Left renal pelvis (tissue), 4 donors: ENCODE measurements at regions not wholly inside any gene's neighbourhood (a gene's known extent, or its start where the extent isn't known, plus 50 kb on each side); places are given as distances from the start of the nearest gene placed in this dataset.

Experiments used
- DNase-seq, 4 donors: peaks; one replicate each; pipeline ENCODE4 v3.0.0-alpha.2; 2013; ENCODE audit warnings: low read depth in 4 of 4, low spot score in 3 of 4

DNA sequence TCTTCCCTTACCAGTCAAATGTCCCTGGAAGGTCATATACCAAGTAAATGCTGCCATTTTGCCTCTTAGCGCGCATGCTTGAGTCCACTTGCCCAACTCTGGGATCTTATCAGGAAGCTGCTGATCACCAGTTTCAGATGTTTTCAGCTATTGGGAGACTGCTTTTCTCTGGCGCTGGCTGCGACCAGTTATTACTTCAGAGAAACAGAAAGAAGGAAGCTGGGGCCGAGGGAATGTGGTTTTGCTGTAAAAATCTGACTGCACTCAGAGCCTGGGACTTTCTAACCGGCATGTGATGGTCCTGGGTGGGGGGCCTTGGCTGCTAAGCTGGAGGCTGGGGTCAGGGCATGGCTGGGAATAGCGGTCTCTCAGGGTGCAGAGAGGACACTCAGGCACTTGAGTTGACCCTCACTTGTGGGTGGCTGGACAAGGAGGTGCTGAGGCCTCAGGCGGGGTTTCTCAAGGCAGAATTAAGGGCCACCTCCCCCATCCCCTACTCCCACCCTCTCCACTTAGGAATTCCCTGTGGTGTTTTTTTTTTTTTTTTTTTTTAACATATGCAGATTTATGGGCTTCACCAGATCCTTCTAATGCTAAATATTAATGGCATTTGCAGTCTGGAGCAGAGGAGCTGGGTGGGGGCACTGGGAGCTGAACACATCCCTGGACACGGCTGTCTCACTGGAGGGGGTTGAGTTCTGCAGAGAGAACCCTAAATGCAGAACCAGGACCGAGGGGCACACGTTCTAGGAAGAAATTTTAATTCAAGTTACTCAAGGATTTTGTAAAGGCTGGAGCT, 145.8 kb downstream of the CYLD start:
- no peak for DNase-seq

DNA sequence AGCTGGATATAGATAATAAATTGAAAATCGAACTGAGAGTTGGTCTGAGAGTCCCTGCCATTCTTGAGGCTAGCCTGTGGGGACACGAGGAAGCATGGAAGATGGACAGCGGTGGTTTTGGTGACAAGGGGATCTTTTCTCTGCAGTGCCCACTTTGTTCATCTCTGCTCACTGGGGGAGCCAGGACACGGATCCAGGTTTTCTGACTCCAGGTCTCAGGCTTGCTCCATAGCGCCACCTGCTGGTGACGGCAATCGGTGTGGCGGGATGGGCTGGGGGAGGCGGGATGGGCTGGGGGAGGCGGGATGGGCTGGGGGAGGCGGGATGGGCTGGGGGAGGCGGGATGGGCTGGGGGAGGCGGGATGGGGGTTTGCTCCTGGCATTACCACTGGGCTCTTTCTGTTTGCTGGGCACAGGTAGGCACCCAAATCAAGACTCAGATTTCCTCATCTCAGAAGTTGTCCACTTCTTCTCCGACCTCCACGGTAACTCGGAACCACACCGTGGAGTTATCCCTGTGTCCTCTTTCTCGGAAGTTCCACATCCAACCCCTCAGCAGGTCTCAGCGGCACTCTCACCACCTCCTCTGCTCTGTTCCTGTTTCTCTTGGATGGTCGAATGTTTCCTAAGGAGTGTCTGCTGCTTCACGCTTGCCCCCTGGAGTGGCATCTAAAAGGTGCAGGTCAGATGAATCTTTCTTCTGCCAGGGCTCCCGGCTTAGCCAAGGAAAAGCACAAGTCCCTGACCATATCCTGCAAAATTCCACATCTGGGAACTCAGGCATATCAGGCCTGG, 142.4 kb downstream of the CYLD start:
- no peak for DNase-seq

DNA sequence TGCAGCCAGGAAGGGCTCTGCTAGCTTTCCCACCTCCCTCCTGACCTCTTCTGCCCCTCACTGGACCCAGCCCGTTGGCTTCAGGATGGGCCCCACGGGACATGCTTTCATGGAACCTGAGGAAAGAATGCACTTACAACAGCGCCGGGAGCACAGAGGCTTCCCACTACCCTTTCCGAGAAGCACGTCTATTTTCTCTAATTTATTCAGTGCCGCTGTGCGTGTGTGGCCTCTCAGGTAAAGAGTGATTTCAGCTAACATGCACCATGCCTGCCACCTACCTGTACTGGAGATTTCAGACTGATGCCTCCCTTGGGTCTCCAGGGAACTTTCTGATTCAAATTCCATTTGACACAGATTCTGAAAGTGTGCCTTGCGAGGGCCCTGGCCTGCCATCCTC, 140.1 kb downstream of the CYLD start:
- no peak for DNase-seq

DNA sequence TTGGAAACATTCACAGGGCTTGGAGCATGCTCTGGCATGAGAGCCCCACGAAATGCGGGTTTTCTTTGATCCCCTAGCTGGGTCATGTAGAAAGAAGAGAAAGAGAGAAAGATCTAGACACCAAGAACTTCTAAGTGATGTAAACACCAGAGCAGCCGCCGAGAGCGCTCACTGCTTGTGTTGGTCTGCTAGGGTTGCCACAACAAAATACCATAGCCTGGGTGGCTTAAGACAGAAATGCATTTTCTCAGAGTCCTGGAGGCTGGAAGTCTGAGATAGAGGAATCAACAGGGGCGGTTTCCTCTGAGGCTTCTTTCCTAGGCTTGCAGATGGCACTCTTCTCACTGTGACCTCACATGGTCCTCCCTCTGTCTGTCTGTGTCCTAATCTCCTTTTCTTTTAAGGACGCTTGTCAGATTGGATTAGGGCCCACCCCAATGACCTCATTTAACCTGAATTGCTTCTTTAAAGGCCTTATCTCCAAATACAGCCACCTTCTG, 139.5 kb downstream of the CYLD start:
- no peak for DNase-seq

DNA sequence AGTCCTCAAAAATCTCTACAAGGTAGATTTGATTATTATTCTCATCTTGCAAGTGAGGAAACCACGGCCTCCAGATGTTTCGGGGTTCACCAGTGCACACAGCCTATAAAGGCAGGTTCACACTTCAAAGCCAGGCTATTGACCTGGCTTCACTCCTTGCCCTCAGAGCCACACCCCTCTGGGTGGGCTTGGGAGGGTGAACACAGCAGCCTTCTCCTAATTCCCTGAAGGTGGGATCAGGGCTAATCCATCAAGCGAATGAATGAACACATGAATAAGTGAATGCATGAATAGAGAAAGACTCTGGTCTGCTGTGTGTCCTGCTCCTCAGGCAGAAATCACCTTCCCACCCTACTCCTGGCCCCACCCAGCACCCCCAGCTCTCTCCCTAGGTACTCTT, 139.0 kb downstream of the CYLD start:
- DNase-seq: no peak

DNA sequence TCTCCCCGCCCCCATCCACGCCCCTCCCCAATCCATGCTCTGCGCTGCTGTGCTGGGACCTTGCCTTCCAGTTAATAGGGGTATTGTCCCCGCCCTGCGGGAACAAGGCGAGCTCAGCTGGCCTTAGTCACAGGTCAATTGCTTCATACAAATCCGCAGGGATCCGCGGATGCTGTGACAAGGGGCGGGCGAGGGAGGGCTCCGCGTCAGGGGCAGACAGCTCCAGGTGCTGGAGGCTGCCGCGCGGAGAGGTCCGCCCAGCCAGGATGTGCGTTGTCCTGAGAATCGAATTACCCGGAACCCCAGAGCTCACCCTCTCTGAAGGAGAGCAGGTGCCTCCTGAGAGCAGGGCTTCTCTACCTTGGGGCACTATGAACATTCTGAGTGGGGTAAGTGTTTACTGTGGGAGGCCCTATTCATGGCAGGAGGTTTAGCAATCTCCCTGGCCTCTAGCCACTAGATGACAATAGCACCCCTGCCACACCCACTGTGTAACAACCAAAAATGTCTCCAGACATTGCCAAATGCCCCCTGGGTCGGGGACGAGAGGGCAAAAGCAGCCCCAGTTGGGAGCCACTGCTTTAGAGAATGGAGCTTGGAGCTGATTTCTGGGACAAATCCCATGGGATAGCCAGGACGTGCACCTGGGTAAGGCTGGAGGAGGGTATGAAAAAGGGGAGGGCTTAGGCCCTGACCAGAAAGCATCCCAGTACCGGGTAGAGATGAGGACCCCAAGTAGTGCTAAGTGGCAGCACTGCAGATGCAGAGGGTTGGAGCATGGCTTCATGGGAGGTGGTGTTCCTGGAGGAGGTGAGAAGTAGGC, 138.2 kb downstream of the CYLD start:
- DNase-seq: peak in 1 of 4 donors; percentile 22

DNA sequence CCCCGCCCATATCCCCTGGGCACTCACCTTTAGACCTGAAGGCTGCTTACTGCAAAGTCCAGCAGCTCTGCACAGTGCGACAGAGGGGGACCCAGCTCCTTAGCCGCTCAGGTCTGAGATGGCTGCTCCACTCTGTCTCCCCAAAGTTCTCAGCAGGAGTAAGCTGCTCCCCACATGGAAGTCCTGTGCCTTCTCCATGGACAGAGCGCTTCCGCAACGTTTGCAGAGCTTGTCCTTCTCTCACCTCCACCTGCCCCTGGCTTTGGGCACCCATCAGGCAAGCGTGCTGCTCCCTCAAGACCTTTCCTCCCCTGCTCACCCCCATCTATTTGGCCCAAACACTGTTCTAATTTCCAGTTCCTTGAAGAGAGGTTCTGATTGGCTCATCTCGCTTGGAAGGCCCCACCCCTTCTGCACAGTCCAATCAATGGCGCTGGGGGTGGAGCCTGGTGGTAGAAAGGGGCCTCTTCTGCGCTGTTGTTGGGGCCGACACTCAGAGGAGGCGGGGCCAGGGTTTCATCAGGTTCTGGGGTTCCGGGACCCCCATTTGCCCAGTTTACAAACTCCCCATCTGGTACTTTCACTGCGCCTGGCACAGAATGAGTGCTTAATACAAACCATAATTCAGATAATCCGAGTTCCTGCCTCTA, 137.2 kb downstream of the CYLD start:
- DNase-seq: no peak

DNA sequence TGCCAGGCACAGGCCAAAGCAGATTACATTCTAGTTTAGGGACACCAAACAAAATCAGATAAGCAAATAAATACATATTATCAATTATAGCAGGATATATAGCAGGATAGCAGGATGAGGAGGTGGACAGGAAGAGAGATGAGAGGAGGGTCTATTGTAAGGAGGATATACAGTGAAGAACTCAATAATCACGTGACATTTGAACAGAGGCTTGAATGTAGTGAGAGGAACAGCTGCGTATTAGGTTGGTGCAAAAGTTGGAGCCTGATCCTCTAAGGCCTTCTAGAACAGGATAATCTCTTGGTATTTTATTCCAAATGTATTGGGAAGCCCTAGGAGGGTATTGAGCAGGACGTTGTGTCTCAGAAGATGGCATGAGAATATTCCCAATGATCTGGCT, 136.7 kb downstream of the CYLD start:
- DNase-seq: no peak

DNA sequence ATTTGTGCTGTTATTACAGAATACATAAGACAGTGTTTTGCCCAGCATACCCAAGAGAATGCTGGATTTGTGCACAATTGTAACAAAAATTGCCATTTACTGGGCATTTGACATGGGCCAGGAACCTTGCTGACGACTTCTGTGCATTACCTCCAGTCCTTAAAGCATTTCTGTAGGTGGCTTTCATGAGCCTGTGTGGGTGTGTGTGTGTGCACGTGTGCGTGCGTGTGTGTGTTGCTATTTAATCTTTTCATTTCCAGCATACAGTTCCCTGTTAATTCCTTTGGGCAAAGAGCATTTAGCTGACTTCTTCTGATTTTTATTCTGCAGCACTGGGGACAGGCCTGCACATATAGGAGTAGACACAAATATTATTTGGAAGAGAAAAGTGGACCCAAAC, 134.4 kb downstream of the CYLD start:
- no peak for DNase-seq

DNA sequence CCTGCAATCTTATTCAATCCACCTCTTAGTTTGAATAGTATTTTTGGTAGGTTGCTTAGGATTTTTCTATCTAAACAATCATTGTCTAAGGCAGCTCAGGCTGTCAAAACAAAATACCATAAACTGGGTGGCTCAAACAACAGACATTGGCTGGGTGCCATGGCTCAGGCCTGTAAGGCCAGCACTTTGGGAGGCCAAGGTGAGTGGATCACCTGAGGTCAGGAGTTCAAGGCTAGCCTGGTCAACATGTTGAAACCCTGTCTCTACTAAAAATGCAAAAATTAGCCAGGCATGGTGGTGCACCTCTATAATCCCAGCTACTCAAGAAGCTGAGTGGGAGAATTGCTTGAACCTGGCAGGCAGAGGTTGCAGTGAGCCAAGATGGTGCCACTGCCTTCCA, 126.7 kb downstream of the CYLD start:
- no peak for DNase-seq

DNA sequence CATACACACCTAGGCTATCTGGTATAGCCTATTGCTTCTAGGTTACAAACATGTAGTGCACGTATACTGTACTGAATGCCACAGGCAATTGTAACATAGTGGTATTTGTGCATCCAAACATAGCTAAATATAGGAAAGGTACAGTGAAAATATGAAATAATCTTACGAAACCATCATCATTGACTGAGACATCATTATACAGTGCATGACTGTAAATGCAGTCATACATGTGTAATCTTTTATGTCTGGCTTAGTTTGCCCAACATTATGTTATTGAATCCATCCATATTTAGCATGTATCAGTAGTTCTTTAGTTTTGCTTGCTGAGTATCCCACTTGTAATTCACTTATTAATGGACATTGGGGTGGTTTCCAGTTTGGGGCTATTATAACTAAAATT, 124.9 kb downstream of the CYLD start:
- DNase-seq: no peak

DNA sequence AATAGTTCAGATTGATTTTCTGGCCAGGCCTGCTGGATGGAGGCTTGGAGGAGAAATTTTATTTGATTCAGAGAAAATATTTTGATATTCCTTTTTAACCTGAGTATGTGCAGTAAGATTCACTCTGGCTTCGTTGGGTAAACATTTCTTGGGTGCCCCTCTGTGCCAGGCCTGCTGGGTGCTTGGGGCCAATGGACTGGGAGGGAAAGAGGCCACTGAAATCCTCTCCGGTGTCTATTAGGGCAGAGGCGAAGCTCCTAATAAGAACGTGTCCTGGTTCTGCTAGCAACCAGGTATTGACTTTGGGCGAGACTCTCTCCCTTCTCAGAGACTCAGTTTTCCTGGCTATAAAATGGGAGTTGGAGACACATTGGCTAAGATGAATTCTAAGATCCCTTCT, 122.5 kb downstream of the CYLD start:
- no peak for DNase-seq

DNA sequence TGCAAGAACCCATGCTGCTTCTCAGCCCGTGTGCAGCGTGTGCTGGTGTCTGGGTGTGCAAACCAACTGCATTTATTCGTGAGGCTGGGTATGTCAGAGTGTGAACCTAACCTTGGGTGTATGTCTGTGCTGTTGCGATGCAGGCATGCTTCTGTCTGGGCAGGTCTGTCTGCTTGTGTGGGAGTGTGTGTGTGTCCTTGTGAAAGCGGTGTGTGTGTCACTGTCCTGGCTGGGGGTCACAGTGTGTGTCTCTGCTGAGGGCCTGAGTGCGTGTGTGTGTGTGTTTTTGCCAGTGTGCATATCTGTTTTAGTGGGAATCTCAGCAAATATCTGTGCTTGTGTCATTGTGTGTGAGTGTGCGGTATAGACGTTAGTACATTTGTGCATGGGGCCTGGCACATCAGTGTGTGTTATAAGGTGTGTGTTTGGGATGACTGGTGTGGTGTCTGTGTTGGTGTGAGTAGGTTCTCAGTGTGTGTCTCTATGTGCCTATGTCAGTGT, 121.8 kb downstream of the CYLD start:
- no peak for DNase-seq

DNA sequence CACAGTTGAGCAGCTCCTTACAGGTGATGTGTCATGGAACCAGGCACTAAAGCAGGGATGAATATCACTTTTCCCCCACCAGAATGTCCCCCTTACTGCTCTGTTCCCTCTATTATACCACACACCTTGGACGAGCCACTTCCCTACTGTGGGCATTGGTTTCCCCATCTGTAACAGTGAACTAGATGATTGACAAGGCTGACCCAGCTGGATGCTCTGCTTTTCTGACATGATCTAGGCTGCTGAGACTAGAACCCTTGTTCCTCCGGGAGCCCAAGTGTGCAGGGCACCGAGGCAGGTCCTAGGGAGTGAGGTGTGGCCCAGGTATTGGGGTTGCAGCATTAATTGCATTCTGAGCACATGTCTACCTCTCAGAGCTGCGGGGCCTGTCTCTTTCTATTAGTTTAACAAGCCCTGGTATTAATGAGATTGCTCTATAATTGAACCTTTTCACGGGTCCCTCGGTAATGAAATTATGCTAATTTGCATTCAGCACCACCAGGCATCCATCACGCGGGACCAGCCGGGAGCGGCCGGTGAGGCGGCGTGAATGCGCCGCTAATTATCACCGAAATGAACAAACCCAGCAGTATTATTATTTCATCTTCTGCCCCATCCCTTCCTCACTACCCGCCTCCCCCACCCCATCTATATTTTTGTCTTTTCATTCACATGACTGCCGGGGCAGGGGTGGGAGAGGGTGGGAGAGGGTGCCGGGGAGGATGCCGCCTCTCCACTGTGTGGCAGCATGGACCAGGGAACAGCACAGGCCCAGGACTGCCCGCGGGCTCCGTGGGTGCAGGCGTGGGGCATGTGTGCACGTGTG, 121.1 kb downstream of the CYLD start:
- DNase-seq: no peak

DNA sequence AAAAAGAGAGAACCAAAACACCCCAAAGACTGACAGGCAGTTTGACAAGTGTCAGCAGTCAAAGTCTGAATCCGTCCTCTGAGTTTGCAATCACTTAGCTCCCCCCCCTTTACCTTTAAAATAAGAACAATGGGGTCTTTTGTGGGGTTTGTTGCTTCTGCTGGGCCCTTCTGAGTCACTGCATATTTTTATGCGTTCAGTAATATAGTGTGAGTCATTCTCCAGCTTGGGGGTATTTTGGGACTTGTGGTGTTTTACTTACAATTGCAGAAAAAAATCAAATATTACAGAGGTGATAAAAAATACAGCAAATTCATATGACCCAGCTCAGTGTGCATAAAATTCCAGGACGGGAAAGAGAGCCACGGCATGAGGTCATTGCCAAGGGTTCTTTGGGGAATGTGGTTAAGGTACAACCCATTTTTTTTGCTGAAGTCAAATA, 120.1 kb downstream of the CYLD start:
- no peak for DNase-seq

DNA sequence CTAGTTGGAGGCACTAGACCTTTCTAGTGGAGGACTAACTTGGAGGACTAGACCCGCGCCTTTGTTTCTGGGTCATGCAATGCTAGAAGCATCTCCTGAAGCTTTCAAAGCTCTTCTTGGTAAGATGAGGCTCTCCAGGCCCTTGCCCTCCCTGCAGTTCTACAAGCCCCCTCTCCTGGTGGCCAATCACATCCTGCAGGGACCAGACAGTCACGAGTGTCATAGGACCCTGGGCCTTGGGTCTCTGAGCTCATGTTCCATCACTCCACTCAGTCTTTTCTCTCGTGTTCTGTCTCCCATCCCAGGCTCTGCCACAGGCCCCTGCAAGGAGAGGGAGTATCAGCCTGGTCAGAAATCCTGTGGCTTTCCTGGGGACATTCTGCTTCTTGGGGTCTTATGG, 119.6 kb downstream of the CYLD start:
- DNase-seq: no peak

DNA sequence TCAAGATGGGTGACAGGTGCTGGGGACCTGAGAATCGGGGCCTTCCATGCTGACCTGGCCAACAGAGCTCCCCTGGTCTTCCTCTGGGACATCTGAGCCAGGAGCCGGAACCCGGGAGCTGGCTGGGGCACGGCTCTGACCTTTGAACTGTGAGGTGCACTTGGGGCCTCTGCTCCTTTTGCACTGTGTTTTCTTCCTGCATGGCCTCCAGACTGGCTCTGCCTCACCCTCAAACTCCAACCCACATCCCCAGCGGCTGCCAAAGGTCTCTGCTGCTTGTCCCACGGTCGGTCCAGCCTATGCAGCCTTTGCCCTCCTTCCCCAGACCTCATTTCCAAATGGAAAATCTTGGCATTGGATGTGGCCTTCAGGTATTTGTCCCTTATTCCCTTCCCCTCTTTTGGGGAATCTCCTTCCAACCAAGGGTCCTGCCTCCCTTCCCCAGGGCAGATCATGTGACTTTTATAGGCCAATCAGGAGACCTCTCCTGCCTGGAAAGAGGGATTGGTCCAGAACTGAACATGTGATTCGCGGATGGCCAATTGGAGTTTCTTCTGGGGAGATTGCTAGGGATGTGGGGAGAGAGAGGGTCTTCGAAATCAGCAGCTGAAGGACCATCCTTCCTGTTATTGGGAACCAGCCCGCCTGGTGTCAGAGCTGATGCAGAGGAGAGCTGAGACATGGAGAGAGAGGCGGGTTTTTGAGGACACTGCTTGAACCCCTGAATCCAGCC, 117.9 kb downstream of the CYLD start:
- DNase-seq: no peak

DNA sequence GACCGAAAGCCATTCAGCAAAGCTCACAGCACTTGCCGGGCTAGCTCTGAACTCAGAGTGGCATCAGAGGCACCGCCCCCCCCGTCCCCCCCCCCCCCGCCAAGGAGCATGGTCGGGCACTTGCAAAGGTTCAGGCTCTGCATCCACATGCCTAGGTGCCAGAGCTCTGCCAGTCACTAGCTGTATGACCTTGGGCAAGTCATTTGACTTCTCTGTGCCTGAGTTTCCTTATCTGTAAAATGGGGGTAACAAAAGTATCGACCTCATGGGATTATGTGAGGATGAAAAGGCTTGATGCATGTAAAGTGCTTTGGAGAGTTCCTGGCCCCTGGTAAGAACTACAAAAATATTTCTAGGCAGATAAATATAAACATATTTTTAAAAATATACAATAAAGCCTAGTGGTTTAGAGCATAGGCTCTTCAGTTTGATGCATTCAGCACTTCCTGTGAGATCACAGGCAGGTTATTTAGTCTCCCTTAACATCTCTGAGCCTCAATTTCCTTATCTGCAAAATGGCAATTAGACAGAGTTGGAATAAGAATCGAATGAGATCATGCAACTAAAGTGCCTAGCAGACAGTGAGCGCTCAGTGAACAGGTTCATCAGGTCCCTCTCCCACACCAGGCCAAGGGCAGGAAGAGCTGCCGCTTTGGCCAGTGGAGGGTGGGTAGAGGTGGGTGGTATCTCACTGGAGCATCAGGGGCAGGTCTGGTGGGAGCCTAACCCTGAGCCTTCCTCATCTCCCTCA, 117.2 kb downstream of the CYLD start:
- no peak for DNase-seq
